Tibial nerve (tissue), 4 donors: ENCODE measurements at regions not wholly inside any gene's neighbourhood (a gene's known extent, or its start where the extent isn't known, plus 50 kb on each side); places are given as distances from the start of the nearest gene placed in this dataset.
A peak's percentile ranks its signal among the peaks of the same experiment; 100 is the strongest.

Experiments used
- CTCF ChIP-seq, 5 experiments: fragments of 200-600 bp in 3 of 5; fragments of 450-650 bp in 2 of 5; sonication (generic) in 3 of 5; IDR thresholded peaks; one replicate each; pipeline ENCODE4 v1.5.1; 2016 to 2019; ENCODE audit warnings: antibody characterized with exemption in 5 of 5, mild to moderate bottlenecking in 3 of 5, moderate library complexity in 2 of 5
- EP300 ChIP-seq, 2 donors: sonication (generic); formaldehyde crosslinking; IDR thresholded peaks; one replicate each; pipeline ENCODE4 v1.6.1; 2017; ENCODE audit warnings: antibody characterized with exemption in 2 of 2, mild to moderate bottlenecking in 1 of 2
- POLR2A ChIP-seq, 2 donors: fragments of 450-650 bp; IDR thresholded peaks; one replicate each; pipeline ENCODE4 v1.6.1; 2017; ENCODE audit warnings: antibody characterized with exemption in 2 of 2, mild to moderate bottlenecking in 2 of 2, moderate library complexity in 2 of 2

- peak in 1 of 2 donors; percentile 10 for TF ChIP-seq EP300 (IDR thresholded peaks at IDR 0.05)
- no peak for TF ChIP-seq CTCF (IDR thresholded peaks at IDR 0.05)
- no peak for TF ChIP-seq POLR2A (IDR thresholded peaks at IDR 0.05)
Observed at GRCh38 chr9:107397076-107398044, 92.2 kb downstream of the KLF4 start.
